H7 (cell line): ENCODE measurements at regions not wholly inside any gene's neighbourhood (a gene's known extent, or its start where the extent isn't known, plus 50 kb on each side); places are given as distances from the start of the nearest gene placed in this dataset.
"Not testable (repeated sequence)": the region's sequence is repeated elsewhere in the genome, so short reads cannot be mapped to it uniquely, and the experiment has no call there.

Source experiments
- DNase-seq: peaks from one replicate; pipeline ENCODE4 v3.0.0; 2012
- H3K27me3 ChIP-seq: 2 replicates; pipeline ENCODE4 v1.6.0; 2011; ENCODE audit warnings: mild to moderate bottlenecking, low read length; ENCODE audit not compliant: control insufficient read depth, insufficient read depth
- H3K36me3 ChIP-seq: replicated peaks from 2 replicates; pipeline ENCODE4 v1.5.1; 2011; ENCODE audit warnings: low read length; ENCODE audit not compliant: control insufficient read depth, insufficient read depth
- H3K4me3 ChIP-seq: 2 replicates; pipeline ENCODE4 v1.5.1; 2011; ENCODE audit warnings: low read depth, mild to moderate bottlenecking, control low read depth, low read length, moderate library complexity; ENCODE audit not compliant: insufficient read depth

DNA sequence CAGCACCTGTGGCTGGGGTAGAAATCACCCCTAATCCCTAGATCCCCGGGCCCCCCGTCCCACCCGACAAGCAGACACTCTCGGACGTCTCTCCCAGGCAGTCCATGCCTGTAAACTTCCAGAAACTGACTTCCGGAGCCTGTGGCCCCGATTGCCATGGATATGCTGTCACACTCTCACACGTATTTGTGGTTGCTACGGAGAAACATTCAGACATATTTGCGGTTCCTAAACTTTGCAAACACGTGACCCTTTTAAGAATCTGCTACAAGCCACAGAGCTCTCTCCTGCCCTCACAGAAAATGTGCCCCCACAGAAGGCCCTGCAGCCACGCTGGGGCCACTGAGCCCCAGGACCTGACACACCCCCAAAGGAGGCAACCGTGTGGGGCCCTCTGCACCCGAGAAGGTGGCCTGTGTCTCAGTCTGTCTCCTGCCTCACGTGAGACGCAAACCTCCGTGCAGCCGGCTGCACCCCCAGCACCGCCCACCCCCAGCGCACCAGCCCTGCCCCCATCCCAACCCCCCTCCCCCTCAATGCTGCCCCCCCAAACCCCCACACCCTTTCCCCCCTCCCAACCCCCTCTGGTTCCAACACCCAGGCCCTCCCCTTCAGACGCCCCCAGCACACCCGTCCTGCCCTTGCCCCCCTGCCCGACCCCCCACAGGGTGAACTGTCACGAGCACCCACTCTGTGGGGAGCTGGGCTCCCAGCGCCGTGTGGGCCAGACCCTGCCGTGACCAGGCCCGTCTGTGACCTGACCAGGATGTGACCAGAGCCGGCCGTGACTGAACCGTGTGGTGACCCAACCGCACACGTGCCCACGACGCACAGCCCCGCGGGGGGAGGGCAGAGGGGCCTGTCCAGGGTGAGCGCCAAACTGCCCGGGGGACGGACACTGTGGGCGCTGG, 66.3 kb upstream of the METRNL start:
- H3K36me3 ChIP-seq = no peaks in the 10 kb centered on the region
- no peaks in the 10 kb centered on the region for H3K27me3 ChIP-seq
- no peak overlapping the region for H3K4me3 ChIP-seq
- DNase-seq = peak; percentile 60

DNA sequence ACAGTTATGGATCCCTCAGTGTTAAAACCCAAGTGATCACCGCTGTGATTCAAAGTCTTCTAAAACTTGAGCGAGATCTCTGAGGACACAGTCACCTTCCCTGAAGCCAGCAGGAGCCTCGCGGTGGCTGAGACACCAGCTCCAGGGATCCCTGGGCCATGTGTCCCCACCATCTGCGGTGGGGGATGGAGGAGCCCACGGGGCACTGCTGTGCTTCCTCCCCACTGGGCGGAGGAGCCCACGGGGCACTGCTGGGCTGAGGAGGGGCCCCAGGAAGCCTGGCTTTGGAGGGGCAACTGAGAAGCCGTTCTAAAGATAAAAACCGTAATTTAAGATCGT, 65.7 kb upstream of the METRNL start:
- DNase-seq = no peak
- Histone ChIP-seq H3K36me3 (no peaks in the 10 kb centered on the region), H3K27me3 (no peaks in the 10 kb centered on the region), H3K4me3 (no peak overlapping the region)

DNA sequence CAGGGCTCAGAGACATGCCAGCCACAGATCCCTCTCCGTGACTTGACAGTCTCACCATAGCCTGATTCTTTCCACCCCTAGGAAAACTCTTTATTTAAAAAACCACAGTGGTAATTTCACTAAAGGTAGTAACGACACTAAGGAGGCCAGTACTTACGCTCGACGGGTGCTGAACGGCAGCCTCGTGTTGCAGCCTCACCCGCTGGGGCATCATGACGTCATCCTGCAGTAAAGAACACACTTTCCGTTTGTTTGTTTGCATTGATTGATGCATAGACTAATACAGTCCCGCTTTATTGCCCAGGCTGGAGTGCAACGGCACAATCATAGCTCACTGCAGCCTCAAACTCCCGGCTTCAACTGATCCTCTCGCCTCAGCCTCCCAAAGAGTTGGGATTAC, 65.1 kb upstream of the METRNL start:
- H3K27me3 ChIP-seq = no peaks in the 10 kb centered on the region
- no peak overlapping the region for H3K4me3 ChIP-seq
- DNase-seq = peak; percentile 48
- no peaks in the 10 kb centered on the region for H3K36me3 ChIP-seq

DNA sequence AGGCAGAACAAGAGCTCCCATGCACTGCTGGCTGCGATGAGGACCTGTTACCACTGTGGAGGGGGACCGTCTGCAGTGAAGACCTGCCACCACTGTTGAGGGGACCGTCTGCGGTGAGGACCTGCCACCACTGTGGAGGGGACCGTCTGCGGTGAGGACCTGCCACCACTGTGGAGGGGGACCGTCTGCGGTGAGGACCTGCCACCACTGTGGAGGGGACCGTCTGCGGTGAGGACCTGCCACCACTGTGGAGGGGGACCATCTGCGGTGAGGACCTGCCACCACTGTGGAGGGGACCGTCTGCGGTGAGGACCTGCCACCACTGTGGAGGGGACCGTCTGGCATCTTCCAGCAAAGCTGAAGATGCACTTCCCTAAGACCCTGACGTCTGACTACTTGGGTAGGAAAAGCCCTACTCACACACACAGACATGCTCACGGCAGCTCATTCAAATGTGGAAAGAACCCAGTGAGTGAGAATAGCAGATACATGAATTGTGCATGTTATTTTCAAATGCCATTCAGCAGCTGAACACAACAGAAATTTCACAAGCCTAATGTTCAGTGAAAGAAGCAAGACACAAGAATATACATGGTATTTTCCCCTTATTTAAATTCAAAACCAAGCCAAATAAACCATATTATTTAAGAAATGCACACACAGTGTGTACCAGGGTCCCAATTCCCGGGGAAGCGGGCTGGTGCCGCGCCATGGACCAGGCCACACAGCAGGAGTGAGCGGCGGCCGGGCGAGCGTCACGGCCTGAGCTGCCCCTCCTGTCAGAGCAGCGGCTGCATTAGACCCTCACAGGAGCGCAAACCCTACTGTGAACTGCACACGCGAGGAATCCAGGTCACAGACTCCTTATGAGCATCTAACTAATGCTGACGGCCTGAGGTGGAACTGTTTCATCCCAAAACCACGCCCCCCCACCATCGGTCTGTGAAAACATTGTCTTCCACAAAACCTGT, 64.2 kb upstream of the METRNL start:
- Histone ChIP-seq H3K27me3 (no peaks in the 10 kb centered on the region), H3K36me3 (no peaks in the 10 kb centered on the region), H3K4me3 (no peak overlapping the region)
- DNase-seq = peak; percentile 28

DNA sequence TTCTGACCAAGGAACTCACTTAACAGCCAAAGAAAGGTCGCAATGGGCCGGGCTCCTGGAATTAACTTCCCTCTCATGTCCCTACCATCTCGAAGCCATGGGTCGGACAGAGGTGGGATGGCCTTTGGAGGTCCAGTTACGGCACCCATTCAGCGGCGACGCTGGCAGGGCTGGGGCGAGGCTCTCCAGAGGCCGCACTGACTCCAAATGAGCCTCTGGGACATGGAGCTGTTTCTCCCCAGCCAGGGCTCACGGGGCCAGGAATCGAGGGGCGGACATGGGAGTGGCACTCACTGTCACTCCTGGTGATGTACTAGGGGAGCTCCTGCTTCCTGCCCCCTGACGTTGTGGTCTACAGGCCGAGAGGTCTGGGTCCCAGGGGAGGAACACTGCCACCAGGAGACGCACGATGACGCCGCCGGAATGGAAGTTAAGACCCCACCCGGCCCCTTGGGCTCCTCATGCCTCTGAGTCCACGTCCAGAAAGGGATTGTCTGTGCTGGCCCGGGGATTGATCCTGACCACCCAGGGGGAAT, 60.7 kb upstream of the METRNL start:
- H3K36me3 ChIP-seq = no peaks in the 10 kb centered on the region
- no peaks in the 10 kb centered on the region for H3K27me3 ChIP-seq
- no peak overlapping the region for H3K4me3 ChIP-seq
- DNase-seq = peak; percentile 37

DNA sequence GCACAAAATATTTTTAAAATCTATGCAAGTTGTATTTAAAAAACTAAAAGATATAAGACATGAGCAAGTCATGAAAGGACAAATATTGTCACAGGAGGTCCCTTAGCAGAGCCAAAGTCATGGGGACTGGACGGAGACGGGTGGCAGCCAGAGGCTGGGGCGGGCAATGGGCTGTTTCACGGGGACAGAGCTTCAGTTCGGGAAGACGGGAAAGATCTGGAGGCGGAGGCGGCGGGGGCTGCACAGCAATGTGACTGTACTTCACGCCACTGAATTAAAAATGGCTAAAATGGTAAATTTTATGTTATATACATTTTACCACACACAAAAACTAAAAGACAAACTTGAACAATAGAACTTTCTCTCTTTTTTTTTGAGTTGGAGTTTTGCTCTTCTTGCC, 60.0 kb upstream of the METRNL start:
- peak; percentile 32 for DNase-seq
- no peaks in the 10 kb centered on the region for H3K27me3 ChIP-seq
- H3K36me3 ChIP-seq = no peaks in the 10 kb centered on the region
- H3K4me3 ChIP-seq = no peak overlapping the region

DNA sequence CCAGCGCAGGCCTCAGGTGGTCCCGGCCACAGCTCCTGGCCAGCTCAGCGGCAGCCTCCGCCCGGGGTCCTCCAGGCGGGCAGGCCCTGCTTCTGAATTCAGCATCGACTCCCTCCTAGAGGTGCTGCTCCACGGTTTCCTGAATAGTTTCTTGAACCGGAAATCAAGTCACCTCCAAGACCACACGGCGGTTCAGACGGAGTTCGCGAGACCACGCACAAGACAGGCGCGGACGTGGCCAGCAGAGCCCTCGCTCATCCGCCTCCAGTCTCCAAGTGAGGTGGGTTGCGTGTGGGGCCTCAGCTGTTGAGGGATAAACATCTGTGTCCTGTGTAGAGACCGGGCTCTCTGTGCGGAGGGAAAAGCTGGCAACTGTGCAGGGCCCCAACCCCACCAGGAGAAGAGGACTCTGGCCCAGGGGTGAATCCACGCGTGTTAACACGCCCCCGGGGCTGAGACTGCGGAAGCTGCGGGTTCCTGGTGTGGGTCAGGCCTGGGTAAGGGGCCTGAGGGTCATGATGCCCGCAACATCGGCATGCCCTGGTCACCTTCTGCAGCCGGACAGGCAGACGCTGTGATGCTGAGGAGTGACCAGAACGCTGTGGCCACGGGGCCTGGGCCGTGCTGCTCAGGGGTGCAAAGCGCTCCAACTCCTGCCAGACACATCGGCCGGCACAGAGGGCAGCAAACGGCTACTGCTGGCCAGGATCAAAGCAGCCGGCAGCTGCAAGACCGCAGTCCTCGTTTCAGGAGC, 55.0 kb upstream of the METRNL start:
- peak; percentile 46 for DNase-seq
- Histone ChIP-seq H3K4me3 (no peak overlapping the region), H3K27me3 (no peaks in the 10 kb centered on the region), H3K36me3 (no peaks in the 10 kb centered on the region)

DNA sequence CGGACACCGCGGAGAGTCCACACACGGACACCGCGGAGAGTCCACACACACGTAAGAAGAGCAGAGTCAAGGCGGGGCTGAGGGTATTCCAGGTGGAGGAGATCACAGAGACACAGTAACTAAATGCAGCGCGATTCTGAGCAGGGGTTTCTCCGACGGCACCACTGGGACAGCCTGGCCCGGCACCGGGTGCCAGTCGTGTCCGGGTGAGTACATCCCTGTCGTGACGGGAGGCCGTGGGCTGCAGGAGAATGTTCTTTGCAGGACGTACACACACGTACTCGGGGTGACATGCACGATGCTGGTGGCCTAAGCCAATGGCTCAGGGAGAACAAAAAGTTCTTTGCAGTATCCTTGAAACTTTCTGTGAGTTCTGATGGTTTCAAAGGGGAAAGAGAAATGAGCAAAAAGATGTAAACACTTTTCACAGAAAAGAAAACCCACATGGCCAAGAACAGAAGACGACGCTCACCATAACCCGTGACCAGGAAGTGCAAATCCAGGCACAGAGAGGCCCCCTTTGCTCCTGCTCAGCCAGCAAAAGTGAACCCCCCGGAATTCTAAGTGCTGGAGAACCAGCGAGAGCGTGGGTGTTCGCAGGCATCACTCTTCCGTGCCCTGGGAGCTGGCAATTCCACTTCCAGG, 53.7 kb upstream of the METRNL start:
- Histone ChIP-seq H3K36me3 (no peaks in the 10 kb centered on the region; the same call in 1 of the 2 replicates), H3K27me3 (no peaks in the 10 kb centered on the region), H3K4me3 (no peak overlapping the region)
- peak; percentile 25 for DNase-seq

DNA sequence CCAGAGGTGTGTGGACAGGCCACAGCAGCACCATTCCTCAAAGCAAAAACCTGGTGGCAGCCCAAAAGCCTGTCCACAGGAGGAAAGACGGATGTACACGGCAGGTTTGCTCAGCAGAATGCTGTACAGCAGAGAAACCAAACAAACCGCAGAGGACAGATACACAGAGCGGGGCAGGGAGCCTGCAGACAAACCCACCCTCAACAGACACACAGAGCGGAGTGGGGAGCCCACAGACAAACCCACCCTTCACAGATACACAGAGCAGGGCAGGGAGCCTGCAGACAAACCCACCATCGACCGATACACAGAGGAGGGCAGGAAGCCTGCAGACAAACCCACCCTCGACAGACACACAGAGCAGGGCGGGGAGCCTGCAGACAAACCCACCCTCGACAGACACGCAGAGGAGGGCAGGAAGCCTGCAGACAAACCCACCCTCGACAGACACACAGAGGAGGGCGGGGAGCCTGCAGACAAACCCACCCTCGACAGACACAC, 53.0 kb upstream of the METRNL start:
- no peak overlapping the region for H3K4me3 ChIP-seq
- DNase-seq = no peak
- no peaks in the 10 kb centered on the region; the same call in 1 of the 2 replicates for H3K36me3 ChIP-seq
- no peaks in the 10 kb centered on the region for H3K27me3 ChIP-seq

DNA sequence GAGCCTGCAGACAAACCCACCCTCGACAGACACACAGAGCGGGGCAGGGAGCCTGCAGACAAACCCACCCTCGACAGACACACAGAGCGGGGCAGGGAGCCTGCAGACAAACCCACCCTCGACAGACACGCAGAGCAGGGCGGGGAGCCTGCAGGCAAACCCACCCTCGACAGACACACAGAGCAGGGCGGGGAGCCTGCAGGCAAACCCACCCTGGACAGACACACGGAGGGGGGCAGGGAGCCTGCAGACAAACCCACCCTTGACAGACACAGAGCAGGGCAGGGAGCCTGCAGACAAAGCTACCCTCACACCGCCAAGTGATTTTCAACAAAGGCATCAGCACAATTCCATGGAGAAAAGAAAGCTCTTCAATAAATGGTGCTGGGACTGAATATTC, 52.5 kb upstream of the METRNL start:
- H3K36me3 ChIP-seq, DNase-seq, H3K27me3 ChIP-seq, H3K4me3 ChIP-seq: not testable (repeated sequence)

DNA sequence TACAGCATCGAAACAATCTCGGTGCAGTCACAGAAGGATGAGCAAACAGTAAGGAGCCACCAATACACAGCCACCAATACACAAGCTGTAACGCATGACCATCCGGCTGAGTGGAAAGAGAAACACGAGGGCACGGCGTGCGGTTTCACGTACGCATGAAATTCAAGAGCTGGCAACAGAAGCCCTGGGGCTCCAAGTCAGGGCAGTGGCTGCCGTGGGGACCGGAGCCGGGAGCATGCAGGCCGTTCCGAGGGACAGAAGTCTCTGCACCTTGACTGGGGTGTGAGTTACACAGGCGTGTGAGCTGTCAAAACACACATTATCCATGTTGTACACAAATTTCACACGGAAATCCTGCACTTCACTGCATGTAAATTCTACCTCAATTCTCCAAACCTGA, 50.6 kb upstream of the METRNL start:
- no peaks in the 10 kb centered on the region for H3K27me3 ChIP-seq
- H3K36me3 ChIP-seq = no peaks in the 10 kb centered on the region; the same call in 1 of the 2 replicates
- DNase-seq = peak; percentile 18
- no peak overlapping the region for H3K4me3 ChIP-seq

DNA sequence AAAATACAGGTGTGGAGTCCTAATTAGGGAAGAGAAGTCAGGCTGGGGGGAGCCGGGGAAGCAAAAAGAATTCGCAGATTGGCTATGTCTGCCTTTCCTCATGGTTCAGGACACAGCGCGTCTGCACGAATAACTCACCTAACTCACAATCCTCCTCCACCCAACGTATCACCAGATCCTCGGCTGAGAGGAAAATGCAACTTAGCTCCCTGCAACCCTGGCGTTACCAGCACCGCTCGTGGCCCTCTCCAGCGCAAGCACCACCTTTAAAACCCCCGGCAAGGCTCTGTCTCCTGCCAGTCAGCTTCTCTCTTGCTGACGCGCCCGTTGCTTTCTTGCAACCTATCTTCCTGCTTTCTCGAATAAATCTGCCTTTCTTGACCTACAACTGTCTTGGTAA, 49.8 kb upstream of the METRNL start:
- Histone ChIP-seq H3K27me3 (no peaks in the 10 kb centered on the region), H3K4me3 (no peak overlapping the region), H3K36me3 (no peaks in the 10 kb centered on the region; the same call in 1 of the 2 replicates)
- DNase-seq = peak; percentile 14
